ENCODE measurements at regions not wholly inside any gene's neighbourhood (a gene's known extent, or its start where the extent isn't known, plus 50 kb on each side); places are given as distances from the start of the nearest gene placed in this dataset.

DNA sequence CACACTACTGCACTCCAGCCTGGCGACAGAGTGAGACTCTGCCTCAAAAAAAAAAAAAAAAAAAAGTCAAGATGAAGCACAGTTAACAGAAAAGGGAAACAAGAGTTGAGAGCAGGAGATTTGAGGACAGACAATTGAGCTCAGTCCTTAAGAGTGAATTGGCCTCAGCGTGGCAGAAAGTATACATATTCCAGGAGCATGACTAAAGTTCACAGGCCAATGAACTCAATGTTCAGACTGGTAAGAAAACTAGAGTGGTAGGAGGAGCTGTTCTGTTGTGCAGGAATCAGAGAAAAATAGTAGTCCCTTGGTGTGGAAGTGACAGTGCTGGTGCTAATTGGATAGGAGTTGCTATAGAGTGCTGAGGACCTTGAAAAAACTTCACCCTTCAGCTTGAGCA, 60.0 kb downstream of the NRN1 start:
- DNase-seq (ENCODE audit: low spot score): no peak

DNA sequence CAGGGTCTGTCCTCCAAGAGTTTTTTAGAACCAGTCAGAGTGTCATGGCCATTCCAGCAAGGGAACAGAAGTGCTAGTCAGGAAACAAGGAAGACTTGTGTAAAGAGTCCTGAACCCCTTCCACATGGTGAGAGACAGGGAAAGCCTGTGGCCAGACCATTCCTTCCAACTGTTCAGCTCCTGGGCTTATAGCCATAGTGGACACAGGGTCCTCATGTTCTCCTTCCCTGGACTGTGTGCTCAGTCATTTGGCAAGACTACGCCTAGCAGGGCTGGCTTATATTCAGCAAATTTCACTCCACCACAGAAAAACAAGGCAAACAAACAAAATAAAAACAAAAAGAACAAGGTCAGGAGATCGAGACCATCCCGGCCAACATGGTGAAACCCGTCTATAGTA, 60.5 kb downstream of the NRN1 start:
- DNase-seq (ENCODE audit: low spot score): no peak

DNA sequence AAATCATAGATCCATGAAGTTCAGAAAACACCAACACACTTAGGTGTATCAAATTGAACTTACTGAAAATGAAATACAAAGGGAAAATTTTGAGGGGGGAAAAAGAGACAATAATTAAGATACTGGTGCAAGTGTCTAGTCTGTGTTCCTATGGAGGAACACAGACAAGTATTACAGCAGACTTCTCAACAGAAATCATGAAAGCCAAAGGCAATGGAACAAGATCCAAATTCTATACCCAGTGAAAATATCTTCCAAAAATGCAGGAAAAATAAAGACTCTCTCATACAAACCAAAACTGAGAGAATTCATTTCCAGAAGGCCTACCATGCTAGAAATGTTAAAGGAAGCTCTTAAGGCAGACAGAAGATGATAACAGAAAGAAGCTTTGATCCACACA, 63.1 kb downstream of the NRN1 start:
- DNase-seq (ENCODE audit: low spot score): no peak

DNA sequence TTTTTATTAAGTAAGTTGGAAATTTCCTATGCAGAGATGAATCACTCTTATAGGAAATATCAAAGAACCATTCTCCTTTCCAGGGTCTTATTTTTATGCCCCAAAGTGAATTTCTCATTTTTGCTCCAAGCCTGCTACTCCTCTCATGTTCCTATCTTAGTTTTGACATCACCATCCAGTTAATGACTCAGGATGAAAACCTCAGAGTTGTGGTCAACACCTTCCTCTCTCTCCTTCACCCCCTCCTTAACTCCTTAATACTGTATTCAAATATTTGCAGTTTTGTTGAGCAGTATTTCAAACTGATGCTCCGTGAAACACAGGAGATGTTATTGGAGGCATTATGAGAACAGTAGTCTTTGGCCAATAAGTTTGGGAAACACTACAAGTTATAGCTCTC, 64.1 kb downstream of the NRN1 start:
- DNase-seq (ENCODE audit: low spot score): peak; percentile 22

DNA sequence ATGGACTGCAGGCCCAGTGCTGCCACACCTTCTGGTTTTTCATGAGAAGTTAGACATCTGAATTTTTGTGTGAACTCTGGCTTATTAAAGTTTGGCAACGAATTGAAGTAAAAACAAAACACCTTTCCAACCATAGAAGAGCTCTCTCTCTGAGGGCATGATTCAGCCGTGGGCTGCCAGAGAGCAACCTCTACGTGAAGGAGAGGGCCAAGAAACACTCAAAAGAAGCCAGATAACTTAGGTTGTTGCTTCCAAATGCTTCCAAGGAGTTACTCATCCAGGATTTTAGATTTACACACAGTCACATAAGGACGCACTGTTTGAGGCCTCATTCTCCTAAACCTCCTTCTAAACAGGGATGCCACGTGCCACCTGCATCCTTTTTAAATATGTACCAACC, 65.5 kb downstream of the NRN1 start:
- DNase-seq (ENCODE audit: low spot score): no peak

DNA sequence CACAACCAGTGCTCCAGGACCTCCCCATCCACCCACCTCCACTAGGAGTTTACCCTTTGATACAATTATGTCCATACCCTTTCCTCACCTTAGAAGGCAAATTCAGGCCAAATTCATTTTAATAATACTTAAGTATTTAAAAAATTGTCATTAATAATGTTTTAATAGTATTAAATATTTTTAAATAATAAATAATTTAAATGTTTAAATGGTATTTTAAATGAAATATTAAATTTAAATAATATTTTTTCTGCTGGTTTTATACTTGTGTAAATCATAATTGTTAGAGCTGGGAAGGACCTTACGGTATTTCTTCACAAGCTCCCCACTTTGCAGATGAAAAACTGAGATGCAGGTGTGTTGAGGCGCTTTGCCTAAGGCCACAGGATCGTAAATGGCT, 67.8 kb downstream of the NRN1 start:
- no peak for DNase-seq (ENCODE audit: low spot score)

DNA sequence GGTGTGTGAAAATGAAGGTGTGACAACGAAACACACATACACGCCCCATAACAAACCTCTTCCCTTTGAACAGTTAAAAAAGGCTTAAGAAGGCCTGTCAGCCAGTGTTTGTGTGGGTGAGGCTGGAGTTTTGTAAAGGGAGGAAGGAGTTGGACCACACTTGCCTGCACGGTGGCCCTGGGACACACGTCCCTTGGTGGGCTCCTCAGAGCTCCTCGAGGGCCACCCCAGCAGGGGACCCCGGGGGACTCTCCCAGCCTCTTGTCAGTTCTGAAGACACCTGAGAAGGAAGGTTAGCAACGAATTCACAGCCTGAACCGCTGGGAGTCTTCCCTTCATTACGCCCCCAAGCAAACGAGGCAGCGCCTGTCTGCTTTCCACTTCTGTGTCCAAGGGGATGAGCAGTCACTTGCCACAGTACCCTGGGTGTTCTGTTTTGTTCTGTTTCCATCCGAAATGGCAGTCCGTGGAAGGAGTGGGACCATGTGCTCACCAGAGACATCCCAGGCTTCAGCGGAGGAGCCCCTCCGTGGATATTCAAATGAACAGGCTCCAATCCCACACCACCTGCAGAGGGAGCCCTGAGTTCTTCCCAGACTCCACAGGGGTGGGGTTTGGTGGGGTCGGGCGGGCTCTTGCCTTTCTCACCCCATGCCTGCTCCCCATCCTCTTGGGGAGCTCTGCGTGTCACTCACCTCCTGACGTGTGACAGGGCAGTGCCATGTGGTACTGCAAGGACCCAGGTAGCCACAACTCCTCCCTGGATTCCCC, 68.6 kb downstream of the NRN1 start:
- DNase-seq (ENCODE audit: low spot score): no peak

DNA sequence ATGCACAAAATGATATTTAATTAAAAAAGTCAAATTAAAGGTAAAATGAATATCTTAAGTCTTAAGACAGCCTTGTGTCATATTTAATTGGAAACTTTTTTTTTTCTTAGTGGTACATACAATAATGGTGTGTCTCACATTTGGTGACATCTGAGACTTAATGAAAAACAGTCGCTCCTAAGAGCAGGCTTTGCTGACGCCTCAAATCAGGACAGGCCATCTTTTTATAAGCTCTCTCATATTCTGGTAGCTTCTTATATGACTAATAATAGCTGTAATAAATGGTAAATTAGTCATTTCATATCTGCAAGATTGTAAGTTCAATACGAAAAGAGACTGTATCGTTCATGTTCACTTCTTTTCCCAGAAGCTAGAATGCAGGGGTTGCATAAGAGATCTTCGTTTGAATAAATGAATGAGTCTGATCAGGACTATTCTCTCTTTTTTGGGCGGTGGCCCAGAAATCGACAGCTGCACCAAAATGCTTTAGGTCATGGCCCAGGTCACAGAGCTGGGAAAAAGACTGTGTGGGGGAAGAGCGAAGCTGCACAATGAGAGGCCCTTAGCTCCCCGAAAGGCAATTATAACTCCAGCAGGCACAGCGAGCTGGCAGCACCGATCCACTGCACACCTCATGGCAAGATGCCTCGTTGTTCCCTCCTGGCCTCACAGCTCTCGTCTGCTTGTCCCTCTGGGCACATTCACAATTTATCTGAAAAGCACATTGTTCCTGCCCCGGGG, 69.4 kb downstream of the NRN1 start:
- DNase-seq (ENCODE audit: low spot score): no peak

DNA sequence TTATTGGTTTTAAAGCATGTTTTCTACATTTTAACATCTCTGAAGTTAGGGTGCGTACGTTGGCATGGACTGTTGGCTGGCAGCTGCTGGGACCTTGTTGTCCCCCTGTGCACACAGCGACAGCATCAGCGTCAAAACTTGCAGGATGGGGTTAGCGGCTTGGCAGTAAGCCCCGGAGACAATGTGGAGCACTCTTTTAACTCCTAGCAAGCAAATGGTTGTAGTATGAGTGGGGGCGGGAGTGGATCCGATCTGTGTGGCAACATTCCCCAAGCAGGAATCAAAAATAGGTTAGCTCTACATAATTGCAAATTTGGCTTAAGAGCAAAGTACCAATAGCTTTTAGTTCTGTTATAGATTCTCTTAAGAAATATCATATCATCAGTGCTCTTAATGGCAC, 70.1 kb downstream of the NRN1 start:
- DNase-seq (ENCODE audit: low spot score): no peak

DNA sequence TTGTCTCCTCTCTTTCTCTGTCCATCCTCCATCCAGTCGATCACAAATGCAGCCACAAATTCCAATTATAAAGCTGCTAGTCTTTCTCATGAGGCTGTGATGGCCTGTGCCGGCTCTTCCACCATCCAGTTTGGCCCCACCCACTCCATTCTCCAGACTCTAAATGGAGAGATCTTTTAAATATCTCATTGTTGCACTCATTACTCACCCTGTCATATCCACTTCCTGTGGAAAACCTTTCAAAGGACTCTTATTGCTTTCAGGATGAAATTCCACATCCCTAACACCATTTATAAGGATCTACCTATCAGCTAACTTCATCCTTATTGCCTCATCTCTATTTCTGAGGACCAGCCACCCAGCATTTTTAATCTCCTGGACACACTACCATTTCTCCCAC, 70.6 kb downstream of the NRN1 start:
- DNase-seq (ENCODE audit: low spot score): no peak

DNA sequence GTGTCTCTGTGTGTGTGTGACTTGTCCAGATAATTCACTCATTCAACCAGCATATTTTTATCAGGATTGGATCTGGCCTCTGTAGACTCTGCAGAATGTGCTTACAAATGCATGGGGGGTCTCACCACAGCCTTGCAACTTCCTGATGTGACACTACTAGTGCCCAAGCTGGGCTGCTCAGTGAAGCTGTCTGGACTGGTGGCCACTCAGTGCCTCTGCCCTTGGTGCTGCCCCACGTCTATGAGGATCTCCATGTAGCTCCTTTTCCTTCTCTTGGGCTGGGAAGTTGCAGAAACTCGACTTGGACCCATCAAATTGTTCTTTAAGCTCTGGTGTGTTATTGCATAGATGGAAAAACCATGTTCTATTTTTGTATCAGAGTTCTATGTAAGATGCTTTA, 75.8 kb downstream of the NRN1 start:
- no peak for DNase-seq (ENCODE audit: low spot score)

DNA sequence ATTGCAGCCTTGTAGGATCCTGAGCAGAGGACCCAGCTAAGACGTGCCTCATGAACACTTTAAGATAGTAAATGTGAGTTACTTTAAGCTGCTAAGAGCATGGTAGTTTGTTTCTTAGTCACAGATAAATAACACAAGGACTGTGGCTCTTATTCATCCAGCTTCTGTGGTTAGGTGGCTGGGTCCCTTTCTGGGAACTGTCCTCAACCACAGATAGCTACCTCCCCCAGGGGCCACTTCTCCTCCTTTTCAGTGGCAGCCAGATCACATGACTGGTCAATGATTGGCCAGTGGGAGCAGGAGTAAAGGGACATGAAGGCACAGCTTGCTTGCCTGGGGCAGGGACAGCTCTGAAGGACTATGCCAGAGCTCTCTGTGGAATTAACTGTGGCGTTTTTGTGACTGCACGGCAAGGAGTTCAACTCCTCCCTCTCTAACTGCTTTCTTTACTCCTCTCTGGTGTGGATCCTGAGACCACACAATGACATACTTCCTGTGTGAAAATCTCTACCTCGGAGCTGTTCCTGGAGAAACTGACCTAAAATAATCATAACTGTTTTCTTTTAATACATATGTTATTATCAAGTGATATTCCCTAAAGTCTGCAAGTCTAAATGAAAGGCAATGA, 76.5 kb downstream of the NRN1 start:
- no peak for DNase-seq (ENCODE audit: low spot score)

DNA sequence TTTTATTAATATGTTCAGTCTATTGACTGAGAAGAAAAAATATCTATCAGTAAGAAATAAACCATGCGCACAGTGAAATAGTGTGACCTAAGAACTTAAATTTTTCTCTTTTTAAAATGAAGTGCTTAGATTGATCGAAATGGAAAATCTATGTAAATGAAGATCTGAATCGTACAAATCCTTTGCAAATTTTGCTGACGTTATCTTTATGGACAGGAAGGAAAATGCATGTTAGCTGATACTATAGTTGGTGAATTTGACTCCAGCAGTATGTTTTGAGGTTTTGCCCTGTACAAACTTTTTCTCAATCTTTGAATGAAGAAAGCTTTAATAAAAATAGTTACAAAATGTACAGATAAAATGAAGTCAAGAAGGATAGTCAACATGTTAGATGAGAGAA, 82.9 kb downstream of the NRN1 start:
- DNase-seq (ENCODE audit: low spot score): no peak

DNA sequence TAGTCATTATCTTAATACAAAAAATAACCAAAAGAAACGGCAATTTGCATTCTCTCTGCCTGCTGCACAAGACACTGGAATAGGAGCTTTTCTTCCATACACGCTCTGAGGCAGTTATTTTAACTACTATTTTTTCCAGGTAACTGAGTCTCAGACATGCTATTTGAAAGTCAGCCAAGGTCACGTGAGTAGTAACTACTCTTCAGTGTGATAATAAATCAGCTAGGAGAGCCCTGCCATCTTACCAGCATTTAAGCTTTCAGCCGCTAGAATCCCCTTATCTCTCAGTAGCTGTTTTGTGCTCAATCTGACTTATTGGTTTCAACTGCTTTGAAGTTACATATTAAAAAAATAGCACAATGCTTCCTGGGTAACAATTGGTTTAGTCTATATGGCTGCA, 84.5 kb downstream of the NRN1 start:
- no peak for DNase-seq (ENCODE audit: low spot score)

DNA sequence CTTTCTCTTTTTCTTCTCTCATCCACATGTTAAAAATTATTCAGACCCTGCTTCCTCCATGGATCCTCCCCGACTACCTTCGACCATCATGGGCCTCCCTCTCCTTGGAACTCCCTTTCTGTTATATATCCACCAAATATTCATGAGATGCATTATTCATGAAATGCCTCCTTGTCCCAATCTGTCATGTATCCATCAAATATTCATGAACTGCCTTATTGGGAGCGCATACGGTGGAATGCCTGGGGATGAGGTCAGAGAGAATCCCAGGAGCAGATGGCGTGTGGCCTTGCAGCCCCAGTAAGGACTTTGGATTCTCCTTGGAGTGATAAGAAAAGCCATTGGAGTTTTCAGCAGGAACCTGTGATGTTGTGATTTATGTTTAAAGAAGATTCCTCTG, 97.0 kb downstream of the NRN1 start:
- no peak for DNase-seq (ENCODE audit: low spot score)

DNA sequence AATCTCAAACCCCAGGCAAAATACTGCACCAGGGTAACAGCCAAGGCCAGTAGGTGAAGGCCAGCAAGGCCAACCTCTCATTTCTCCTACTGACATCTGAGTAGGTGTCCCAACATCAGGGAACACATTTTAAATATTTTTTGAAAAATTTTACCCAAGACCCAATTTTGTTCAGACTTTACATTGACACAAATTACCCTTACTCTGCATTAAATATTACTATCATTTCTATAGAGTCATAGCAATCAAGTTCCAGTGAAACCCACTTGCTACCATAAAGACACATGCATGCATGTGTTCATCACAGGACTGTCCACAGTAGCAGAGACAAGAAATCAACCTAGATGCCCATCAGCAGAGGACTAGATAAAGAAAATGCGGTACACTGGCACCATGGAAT, 99.9 kb downstream of the NRN1 start:
- DNase-seq (ENCODE audit: low spot score): no peak

DNA sequence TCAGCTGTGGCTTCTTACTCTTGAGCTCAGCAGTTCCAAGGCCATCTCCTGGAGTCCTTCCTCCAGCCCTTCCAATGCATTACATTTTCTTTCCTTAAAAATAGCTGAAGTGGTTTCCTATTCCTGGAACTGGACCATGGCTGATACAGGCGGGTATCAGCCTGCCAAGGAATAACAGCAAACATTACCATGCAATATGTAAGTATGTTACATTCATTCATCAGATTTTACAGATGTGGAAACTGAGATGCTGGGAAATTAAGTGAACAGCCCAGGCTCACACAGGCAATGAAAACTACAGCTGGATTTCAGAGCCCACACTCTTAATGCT, 100.4 kb downstream of the NRN1 start:
- DNase-seq (ENCODE audit: low spot score): no peak

DNA sequence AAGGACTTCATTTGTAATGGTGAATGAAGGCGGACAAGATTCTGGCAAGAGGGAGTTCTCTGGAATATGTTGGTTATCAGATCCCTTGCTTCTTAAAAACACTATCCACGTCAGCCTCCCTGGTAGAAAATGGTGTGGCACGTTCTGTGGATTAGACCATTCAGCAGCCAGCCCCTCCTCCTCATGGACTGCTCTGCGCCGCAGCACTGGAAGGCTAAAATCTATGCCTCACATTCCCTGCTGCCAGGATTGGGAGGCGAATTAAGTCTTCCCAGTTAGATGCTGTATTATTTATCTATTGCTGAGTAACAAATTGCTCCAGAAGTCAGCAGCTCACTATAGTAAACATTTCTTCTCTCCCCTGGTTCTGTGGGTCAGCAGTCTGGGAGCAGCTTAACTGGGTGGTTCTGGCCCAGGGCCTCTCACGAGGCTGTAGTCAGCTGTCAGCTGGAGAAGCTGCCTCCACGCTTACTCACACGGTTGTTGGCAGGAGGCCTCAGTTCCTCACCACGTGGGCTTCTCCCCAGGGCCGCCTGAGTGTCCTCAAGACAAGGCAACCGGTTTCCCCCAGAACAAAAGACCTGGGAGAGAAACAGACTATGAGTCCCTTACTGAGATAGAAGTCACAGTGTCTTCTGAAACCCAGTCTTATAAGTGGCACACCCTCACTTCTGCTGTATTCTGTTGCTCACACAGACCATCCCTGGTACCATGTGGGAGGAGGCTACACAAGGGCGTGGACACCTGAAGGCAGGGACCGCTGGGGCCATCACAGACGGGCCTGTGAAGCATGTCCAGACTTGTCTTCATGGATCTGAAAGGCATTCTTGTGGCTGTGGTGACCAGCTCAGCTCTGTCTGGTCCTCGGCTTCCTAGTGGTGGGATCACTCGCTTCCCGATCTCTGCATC, 101.0 kb downstream of the NRN1 start:
- DNase-seq (ENCODE audit: low spot score): no peak

DNA sequence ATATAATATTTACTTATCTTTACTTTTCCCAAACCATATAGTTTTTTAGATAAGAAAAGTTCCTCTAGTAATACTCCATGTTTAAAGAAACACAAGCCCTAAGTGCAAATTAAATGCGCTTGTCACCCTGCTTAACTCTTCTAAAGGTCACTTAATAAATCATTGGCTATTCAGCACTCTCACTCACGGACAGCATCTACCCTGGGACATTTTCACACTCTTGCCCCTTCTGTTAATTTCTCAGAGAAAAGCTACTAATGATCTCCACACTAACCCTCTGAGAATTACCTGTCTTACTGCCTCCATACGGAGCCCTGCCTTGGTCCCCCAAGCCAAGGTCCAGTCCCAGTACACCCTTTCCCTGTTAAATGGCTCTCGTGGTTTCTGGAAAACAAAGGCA, 102.2 kb downstream of the NRN1 start:
- no peak for DNase-seq (ENCODE audit: low spot score)

DNA sequence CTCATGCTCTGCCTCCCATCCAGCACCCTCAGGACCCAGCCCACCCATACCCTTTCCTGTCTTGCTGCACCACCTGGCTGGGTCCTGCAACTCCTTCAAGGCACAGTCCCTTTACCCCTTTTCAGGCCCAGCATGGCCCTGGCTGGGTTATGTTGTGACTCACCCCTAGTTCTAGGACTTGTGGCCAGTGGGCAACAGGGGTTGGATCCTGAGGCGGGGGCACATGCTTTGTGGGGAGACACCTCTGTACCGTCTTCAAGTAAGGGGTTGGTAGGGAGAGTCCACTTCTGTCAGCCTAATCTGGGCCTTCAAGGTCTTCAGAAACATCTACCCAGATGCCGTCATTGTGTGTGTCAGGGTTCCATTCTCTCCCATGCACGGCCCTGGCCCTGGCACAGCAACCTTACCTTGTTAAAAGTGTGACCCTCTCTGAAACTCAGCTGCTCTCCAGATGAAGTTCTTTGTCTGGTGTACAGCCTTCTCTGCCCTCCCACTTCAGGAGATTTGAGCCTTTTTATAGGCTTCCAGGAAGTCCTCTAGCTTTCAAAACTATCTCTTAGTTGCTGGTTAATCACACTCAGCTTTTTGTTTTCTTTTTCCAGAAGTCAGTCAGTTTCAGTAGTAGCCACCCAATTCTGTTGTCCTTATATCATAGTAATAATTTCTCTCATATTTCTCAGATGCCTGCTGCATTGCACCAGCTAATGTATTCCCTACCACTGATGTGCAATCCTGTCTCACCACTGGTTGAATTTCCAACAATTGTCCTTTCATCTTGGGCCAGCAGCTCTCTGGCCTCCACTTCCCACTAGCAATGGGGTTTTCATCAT, 107.3 kb downstream of the NRN1 start:
- DNase-seq (ENCODE audit: low spot score): no peak

DNA sequence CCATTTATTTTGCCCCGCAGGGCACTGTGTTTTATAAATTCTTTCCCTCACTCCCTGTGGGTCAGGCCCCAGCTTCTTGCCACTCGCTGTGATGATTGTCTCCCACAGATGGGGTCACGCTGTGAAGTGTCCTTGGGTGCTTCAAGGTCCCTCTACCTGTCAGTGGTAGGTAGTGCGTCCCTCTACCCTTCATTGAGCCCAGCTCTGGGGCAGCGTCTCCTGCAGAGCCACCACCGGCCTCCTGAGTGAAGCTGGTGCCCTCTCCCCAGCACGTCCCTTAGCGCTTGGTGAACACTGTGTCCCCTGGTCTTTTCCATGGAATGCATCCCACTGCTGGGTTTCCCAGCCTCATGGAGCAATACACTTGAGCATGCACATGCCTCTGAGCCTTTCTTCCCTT, 108.2 kb downstream of the NRN1 start:
- DNase-seq (ENCODE audit: low spot score): no peak

DNA sequence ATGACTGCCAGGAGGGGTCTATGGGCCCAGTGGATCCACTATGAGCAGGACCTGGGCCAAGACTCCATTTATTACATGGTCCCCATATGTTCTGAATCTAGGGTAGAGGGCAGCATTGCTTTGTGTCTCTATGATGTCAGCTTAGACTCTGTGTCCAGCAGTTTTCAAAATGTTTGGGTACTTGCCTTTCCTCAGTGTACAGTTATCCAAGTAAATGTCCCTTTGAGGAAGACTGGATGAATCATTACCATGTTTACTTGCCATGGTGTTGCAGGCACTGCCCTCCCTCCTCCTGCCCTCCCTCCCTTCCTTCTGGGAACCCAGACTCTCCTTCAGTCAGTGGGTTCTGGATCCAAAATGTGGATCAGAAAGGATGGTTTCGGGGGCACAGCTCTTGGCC, 108.6 kb downstream of the NRN1 start:
- DNase-seq (ENCODE audit: low spot score): no peak
